Spleen (tissue), 11 donors: ENCODE measurements at regions not wholly inside any gene's neighbourhood (a gene's known extent, or its start where the extent isn't known, plus 50 kb on each side); places are given as distances from the start of the nearest gene placed in this dataset.

Source experiments
- DNase-seq: peaks from one replicate; pipeline ENCODE4 v3.0.0-alpha.2; 2020
- H3K27ac ChIP-seq, 8 donors: fragments of 200-600 bp; sonication (generic) in 7 of 8; 1 replicate in 4 of 8; 2 replicates in 4 of 8; pipeline versions ENCODE4 v1.5.0 to v1.8.0; 2016 to 2021; ENCODE audit warnings: inconsistent platforms in 4 of 8, mild to moderate bottlenecking in 4 of 8, moderate library complexity in 1 of 8
- H3K27me3 ChIP-seq, 7 donors: fragments of 200-600 bp; sonication (generic) in 6 of 7; replicated peaks in 1 of 7; 1 replicate in 4 of 7; 2 replicates in 3 of 7; pipeline versions ENCODE4 v1.5.0 to v1.8.0; 2016 to 2021; ENCODE audit warnings: inconsistent platforms in 3 of 7, mild to moderate bottlenecking in 1 of 7
- H3K36me3 ChIP-seq, 6 donors: fragments of 200-600 bp; sonication (generic) in 5 of 6; 1 replicate in 4 of 6; 2 replicates in 2 of 6; pipeline versions ENCODE4 v1.5.0 to v1.8.0; 2016 to 2021; ENCODE audit warnings: inconsistent platforms in 2 of 6
- H3K4me1 ChIP-seq, 6 donors: fragments of 200-600 bp; sonication (generic) in 5 of 6; 1 replicate in 3 of 6; 2 replicates in 3 of 6; pipeline versions ENCODE4 v1.5.0 to v1.8.0; 2016 to 2021; ENCODE audit warnings: inconsistent platforms in 3 of 6
- H3K4me3 ChIP-seq, 8 donors: fragments of 200-600 bp; sonication (generic) in 7 of 8; 1 replicate in 4 of 8; 2 replicates in 4 of 8; pipeline versions ENCODE4 v1.5.0 to v1.8.0; 2016 to 2021; ENCODE audit warnings: inconsistent platforms in 4 of 8, mild to moderate bottlenecking in 4 of 8, moderate library complexity in 2 of 8
- H3K9me3 ChIP-seq, 8 donors: fragments of 200-600 bp; sonication (generic) in 7 of 8; 1 replicate in 4 of 8; 2 replicates in 4 of 8; pipeline versions ENCODE4 v1.5.0 to v1.8.0; 2016 to 2021; ENCODE audit warnings: inconsistent platforms in 4 of 8
- POLR2A ChIP-seq, 3 donors: fragments of 450-650 bp; IDR thresholded peaks; one replicate each; pipeline ENCODE4 v1.5.1; 2017; ENCODE audit warnings: antibody characterized with exemption in 3 of 3, mild to moderate bottlenecking in 1 of 3
- POLR2AphosphoS5 ChIP-seq, 3 donors: sonication (generic); formaldehyde crosslinking; IDR thresholded peaks; one replicate each; pipeline ENCODE4 v1.5.1; 2017; ENCODE audit warnings: antibody characterized with exemption in 3 of 3
- WGBS, 5 donors: extraction: QIAGEN DNeasy Blood & Tissue Kit in 3 of 5; methylation state at CpG; one replicate each; pipeline versions ENCODE4 v1.1.5 to v1.1.7; 2013 to 2018; 5-methylcytosine and 5-hydroxymethylcytosine counted together
- intact Hi-C: fragments of 100-400 bp; cut with DNase I; formaldehyde crosslinking; loops from one replicate; pipeline ENCODE4 v1.15.0; 2023; ENCODE audit warnings: low total_unique reads
- TF ChIP-seq, protein P1 (sequence below), 11 experiments: fragments of 200-600 bp in 7 of 11; fragments of 450-650 bp in 4 of 11; sonication (generic) in 4 of 11; IDR thresholded peaks in 8 of 11; conservative IDR thresholded peaks in 3 of 11; 1 replicate in 7 of 11; 2 replicates in 4 of 11; pipeline versions ENCODE4 v1.4.0 to v1.8.0; 2016 to 2021; ENCODE audit warnings: antibody characterized with exemption in 11 of 11, inconsistent platforms in 4 of 11, mild to moderate bottlenecking in 1 of 11
- donor health status: healthy with polysubstance abuse.
- donor health status: DM: no; HTN: no; CAD: no; lungs with moderate emphysema.
- donor health status: DM: no; HTN: no; CAD: no.
- donor health status: Bipolar disorder and iron deficiency.
- donor health status: healthy.
- donor health status: DM: no; HTN: no; CAD: no.
- donor health status: DM: yes; HTN: yes; CAD: no.

DNA sequence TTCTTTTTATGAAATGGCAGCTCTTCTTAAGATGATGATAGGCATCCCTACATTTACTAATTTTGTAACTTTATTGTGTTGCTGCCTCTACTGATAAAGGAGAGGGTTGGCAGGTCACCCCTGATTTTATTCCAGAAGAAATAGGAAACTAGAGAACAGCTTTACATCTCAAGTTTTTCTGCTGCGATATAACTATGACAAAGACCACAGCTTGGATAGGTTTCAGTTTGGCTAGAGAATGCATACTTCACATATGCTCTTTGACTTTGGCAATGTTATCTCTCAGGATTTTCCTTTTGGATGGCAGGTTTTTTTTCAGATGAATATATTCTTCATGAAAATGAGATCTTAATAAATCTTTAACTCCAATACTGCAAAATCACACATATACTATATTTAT is 395.3 kb upstream of the GOLIM4 start:
- TF ChIP-seq, protein P1, sequence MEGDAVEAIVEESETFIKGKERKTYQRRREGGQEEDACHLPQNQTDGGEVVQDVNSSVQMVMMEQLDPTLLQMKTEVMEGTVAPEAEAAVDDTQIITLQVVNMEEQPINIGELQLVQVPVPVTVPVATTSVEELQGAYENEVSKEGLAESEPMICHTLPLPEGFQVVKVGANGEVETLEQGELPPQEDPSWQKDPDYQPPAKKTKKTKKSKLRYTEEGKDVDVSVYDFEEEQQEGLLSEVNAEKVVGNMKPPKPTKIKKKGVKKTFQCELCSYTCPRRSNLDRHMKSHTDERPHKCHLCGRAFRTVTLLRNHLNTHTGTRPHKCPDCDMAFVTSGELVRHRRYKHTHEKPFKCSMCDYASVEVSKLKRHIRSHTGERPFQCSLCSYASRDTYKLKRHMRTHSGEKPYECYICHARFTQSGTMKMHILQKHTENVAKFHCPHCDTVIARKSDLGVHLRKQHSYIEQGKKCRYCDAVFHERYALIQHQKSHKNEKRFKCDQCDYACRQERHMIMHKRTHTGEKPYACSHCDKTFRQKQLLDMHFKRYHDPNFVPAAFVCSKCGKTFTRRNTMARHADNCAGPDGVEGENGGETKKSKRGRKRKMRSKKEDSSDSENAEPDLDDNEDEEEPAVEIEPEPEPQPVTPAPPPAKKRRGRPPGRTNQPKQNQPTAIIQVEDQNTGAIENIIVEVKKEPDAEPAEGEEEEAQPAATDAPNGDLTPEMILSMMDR (IDR thresholded peaks at IDR 0.05 in 8 of 11, conservative IDR thresholded peaks at IDR 0.05 in 3 of 11) = no peak
- TF ChIP-seq POLR2A (IDR thresholded peaks at IDR 0.05) (no peak), POLR2AphosphoS5 (IDR thresholded peaks at IDR 0.05) (no peak)
- Histone ChIP-seq H3K9me3 (no peaks in the 10 kb centered on the region), H3K27me3 (no peaks in the 10 kb centered on the region), H3K4me3 (no peak overlapping the region), H3K36me3 (no peaks in the 10 kb centered on the region), H3K4me1 (no peaks in the 10 kb centered on the region), H3K27ac (no peak overlapping the region)
- 76 to 85% (median 78%) methylated on average over 1 of the region's 1 CpG for whole genome bisulfite sequencing, 5 donors
- intact Hi-C loops = no loop called here
- DNase-seq = no peak

DNA sequence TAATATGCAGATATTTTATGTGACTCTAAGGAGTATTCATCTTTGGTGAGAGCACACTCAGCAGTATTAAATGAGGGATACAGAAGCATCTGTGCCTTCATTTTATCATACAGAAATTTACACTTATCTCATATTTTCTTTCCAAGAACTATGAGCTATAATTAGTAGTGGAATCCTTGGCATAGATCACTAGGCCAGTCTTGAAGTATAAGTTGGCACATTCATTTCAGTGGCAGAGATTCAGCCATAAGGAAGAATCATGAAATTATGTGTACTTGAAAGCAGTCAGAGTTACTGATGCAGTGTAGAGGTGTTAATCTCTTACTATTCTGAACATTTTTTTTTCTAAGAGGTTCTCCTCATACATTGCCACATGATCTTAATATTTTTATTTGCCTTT is 393.6 kb upstream of the GOLIM4 start:
- DNase-seq = no peak
- Histone ChIP-seq H3K27me3 (no peaks in the 10 kb centered on the region), H3K4me3 (no peak overlapping the region), H3K4me1 (no peaks in the 10 kb centered on the region), H3K9me3 (no peaks in the 10 kb centered on the region), H3K36me3 (no peaks in the 10 kb centered on the region), H3K27ac (no peak overlapping the region)
- TF ChIP-seq POLR2A (IDR thresholded peaks at IDR 0.05) (no peak), POLR2AphosphoS5 (IDR thresholded peaks at IDR 0.05) (no peak)
- TF ChIP-seq, protein P1 (IDR thresholded peaks at IDR 0.05 in 8 of 11, conservative IDR thresholded peaks at IDR 0.05 in 3 of 11) = no peak
- intact Hi-C loops = no loop called here

DNA sequence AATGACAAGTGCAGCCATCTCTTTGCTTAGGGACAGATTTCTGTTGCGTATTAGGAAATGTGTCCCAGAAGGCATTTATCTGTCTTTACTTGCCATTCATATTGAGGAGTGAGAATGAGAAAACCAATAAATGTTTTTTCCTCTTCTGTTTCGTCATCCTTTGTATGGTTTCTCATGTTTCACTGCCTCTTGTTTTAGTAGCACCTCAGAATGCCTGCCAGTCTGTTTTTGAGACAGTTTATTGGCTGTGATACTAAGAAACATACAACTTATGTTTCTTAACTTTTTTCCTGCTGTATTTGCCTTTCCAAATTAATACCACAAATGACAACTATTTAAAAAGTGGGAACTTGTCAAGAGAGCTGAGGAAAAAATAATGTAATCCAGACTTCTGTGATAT is 390.2 kb upstream of the GOLIM4 start:
- H3K27ac ChIP-seq = no peak overlapping the region
- 66 to 86% (median 76%) methylated on average over 2 of the region's 2 CpGs for WGBS, 5 donors
- H3K4me3 ChIP-seq = no peak overlapping the region
- TF ChIP-seq POLR2A (IDR thresholded peaks at IDR 0.05) = no peak
- TF ChIP-seq POLR2AphosphoS5 (IDR thresholded peaks at IDR 0.05) = no peak
- TF ChIP-seq, protein P1 (IDR thresholded peaks at IDR 0.05 in 8 of 11, conservative IDR thresholded peaks at IDR 0.05 in 3 of 11) = no peak
- H3K9me3 ChIP-seq = no peaks in the 10 kb centered on the region
- intact Hi-C loops = no loop called here
- H3K27me3 ChIP-seq = no peaks in the 10 kb centered on the region
- H3K4me1 ChIP-seq = no peaks in the 10 kb centered on the region
- H3K36me3 ChIP-seq = no peaks in the 10 kb centered on the region
- DNase-seq = no peak

DNA sequence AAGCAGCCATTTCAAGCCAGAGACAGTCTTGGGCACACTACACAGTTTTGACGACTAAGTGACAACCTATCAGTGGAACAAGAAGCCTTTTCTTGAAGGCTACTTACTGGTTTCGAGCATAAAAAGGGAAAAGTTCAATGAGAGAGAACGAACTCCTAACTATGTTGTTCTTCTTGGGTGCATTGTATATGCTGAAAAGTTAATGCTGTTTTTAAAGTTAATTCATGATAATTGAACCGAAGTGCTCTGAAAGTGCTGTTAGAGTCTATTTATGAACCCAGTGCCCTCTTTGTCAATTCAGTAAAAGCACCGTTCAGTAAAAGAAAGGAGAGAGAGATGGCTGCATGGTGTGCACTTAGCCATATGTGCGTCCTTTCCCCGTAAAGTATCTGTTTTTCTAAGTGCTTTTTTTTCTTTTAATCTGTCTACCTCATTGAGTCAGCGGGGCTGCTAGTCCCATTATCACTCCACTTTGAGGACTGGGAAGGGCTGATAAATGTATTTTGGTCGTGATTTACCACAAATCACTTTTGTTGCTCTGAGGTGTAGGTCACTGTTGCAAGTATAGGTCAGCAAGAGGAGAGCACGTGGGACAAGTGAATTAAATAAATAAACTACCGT is 380.7 kb upstream of the GOLIM4 start:
- 71 to 83% (median 79%) methylated on average over 11 of the region's 11 CpGs for WGBS, 5 donors
- no peak overlapping the region for H3K27ac ChIP-seq
- no peak for TF ChIP-seq POLR2A (IDR thresholded peaks at IDR 0.05)
- no peak for TF ChIP-seq POLR2AphosphoS5 (IDR thresholded peaks at IDR 0.05)
- TF ChIP-seq, protein P1 (IDR thresholded peaks at IDR 0.05 in 8 of 11, conservative IDR thresholded peaks at IDR 0.05 in 3 of 11) = no peak
- intact Hi-C loops = no loop called here
- no peaks in the 10 kb centered on the region for H3K9me3 ChIP-seq
- H3K4me3 ChIP-seq = no peak overlapping the region
- DNase-seq = no peak
- no peaks in the 10 kb centered on the region for H3K36me3 ChIP-seq
- H3K4me1 ChIP-seq = no peaks in the 10 kb centered on the region
- H3K27me3 ChIP-seq = no peaks in the 10 kb centered on the region
